CD14-positive monocyte (primary cell): ENCODE measurements at regions not wholly inside any gene's neighbourhood (a gene's known extent, or its start where the extent isn't known, plus 50 kb on each side); places are given as distances from the start of the nearest gene placed in this dataset.

ENCODE experiments used
- DNase-seq, 3 donors: peaks; one replicate each; pipeline ENCODE4 v3.0.0-alpha.2; 2011 to 2022
- H2AFZ ChIP-seq: 2 replicates; pipeline ENCODE4 v1.6.0; 2012; ENCODE audit warnings: mild to moderate bottlenecking, low read depth, low read length, inconsistent platforms; ENCODE audit not compliant: insufficient read depth, poor library complexity, severe bottlenecking
- H3K27ac ChIP-seq, 2 donors: 1 replicate in 1 of 2; 2 replicates in 1 of 2; pipeline ENCODE4 v1.5.1; 2012 to 2013; ENCODE audit warnings: low read length in 2 of 2, control low read depth in 1 of 2, inconsistent platforms in 1 of 2, low read depth in 1 of 2, mild to moderate bottlenecking in 1 of 2
- H3K27me3 ChIP-seq, 2 donors: one replicate each; pipeline versions ENCODE4 v1.6.0 to v1.6.1; 2011 to 2013; ENCODE audit warnings: low read length in 2 of 2; ENCODE audit not compliant: control insufficient read depth in 2 of 2, insufficient read depth in 2 of 2
- H3K36me3 ChIP-seq, 2 donors: replicated peaks in 1 of 2; 1 replicate in 1 of 2; 2 replicates in 1 of 2; pipeline versions ENCODE4 v1.5.1 to v1.6.1; 2012 to 2013; ENCODE audit warnings: low read length in 2 of 2, control low read depth in 1 of 2, inconsistent platforms in 1 of 2, mild to moderate bottlenecking in 1 of 2; ENCODE audit not compliant: insufficient read depth in 2 of 2, control insufficient read depth in 1 of 2
- H3K4me1 ChIP-seq, 2 donors: 1 replicate in 1 of 2; 2 replicates in 1 of 2; pipeline versions ENCODE4 v1.5.1 to v1.6.1; 2012 to 2013; ENCODE audit warnings: low read length in 2 of 2, control low read depth in 1 of 2, inconsistent platforms in 1 of 2, mild to moderate bottlenecking in 1 of 2, moderate library complexity in 1 of 2; ENCODE audit not compliant: insufficient read depth in 2 of 2, control insufficient read depth in 1 of 2
- H3K4me2 ChIP-seq: replicated peaks from 2 replicates; pipeline ENCODE3; 2012; ENCODE audit warnings: low read length, moderate library complexity, mild to moderate bottlenecking; ENCODE audit not compliant: poor library complexity, severe bottlenecking; ENCODE audit errors: extremely low read depth
- H3K4me3 ChIP-seq, 3 experiments: fragments of 200-600 bp in 1 of 3; sonication (generic) in 1 of 3; replicated peaks in 1 of 3; 1 replicate in 2 of 3; 2 replicates in 1 of 3; pipeline ENCODE4 v1.5.1; 2011 to 2013; ENCODE audit warnings: low read length in 3 of 3, mild to moderate bottlenecking in 3 of 3, control low read depth in 2 of 3, low read depth in 2 of 3, inconsistent platforms in 1 of 3, moderate library complexity in 1 of 3
- H3K79me2 ChIP-seq: 2 replicates; pipeline ENCODE4 v1.6.0; 2012; ENCODE audit warnings: mild to moderate bottlenecking, control low read depth, inconsistent platforms, low read length, moderate library complexity; ENCODE audit not compliant: insufficient read depth
- H3K9ac ChIP-seq: 2 replicates; pipeline ENCODE4 v1.6.0; 2017; ENCODE audit warnings: low read length, mild to moderate bottlenecking; ENCODE audit not compliant: insufficient read depth, poor library complexity, severe bottlenecking
- H3K9me3 ChIP-seq, 2 donors: replicated peaks in 1 of 2; 1 replicate in 1 of 2; 2 replicates in 1 of 2; pipeline versions ENCODE4 v1.5.1 to v1.6.1; 2012 to 2013; ENCODE audit warnings: low read length in 2 of 2, control low read depth in 1 of 2; ENCODE audit not compliant: control insufficient read depth in 1 of 2, insufficient read depth in 1 of 2
- H4K20me1 ChIP-seq: 2 replicates; pipeline ENCODE4 v1.6.0; 2012; ENCODE audit warnings: mild to moderate bottlenecking, low read length, control low read depth, moderate library complexity; ENCODE audit not compliant: insufficient read depth
- H3K27ac Mint-ChIP-seq, 7 donors: one replicate each; pipeline ENCODE4 v1.8.0; 2020; ENCODE audit warnings: mild to moderate bottlenecking in 7 of 7, mixed read lengths in 7 of 7, moderate library complexity in 6 of 7, inconsistent platforms in 2 of 7
- H3K27me3 Mint-ChIP-seq, 3 donors: one replicate each; pipeline ENCODE4 v1.8.0; 2021 to 2022; ENCODE audit warnings: low read depth in 3 of 3, mild to moderate bottlenecking in 3 of 3, mixed read lengths in 3 of 3, moderate library complexity in 3 of 3, inconsistent platforms in 1 of 3
- H3K36me3 Mint-ChIP-seq, 2 donors: one replicate each; pipeline ENCODE4 v1.8.0; 2020; ENCODE audit warnings: mixed read lengths in 2 of 2, inconsistent platforms in 1 of 2, mild to moderate bottlenecking in 1 of 2
- H3K4me1 Mint-ChIP-seq: one replicate; pipeline ENCODE4 v1.8.0; 2020; ENCODE audit warnings: mild to moderate bottlenecking, mixed read lengths
- H3K4me3 Mint-ChIP-seq, 2 donors: one replicate each; pipeline ENCODE4 v1.8.0; 2020; ENCODE audit warnings: mild to moderate bottlenecking in 2 of 2, mixed read lengths in 2 of 2, moderate library complexity in 1 of 2
- H3K9me3 Mint-ChIP-seq, 7 donors: one replicate each; pipeline ENCODE4 v1.8.0; 2020 to 2022; ENCODE audit warnings: mixed read lengths in 7 of 7, mild to moderate bottlenecking in 6 of 7, moderate library complexity in 6 of 7, inconsistent platforms in 2 of 7
- WGBS: methylation state at CpG from one replicate; pipeline ENCODE4 v1.1.5; 2013; ENCODE audit warnings: missing lambda C conversion rate; ENCODE audit not compliant: insufficient coverage; 5-methylcytosine and 5-hydroxymethylcytosine counted together
- intact Hi-C, 2 donors: fragments of 100-400 bp; cut with micrococcal nuclease; formaldehyde crosslinking; loops; one replicate each; pipeline versions ENCODE4 v1.15.0 to v1.15.1; 2023
- TF ChIP-seq, protein P1 (sequence below): fragments of 200-600 bp; IDR thresholded peaks from one replicate; pipeline ENCODE4 v1.8.0; 2022; ENCODE audit warnings: antibody characterized with exemption, mild to moderate bottlenecking

DNA sequence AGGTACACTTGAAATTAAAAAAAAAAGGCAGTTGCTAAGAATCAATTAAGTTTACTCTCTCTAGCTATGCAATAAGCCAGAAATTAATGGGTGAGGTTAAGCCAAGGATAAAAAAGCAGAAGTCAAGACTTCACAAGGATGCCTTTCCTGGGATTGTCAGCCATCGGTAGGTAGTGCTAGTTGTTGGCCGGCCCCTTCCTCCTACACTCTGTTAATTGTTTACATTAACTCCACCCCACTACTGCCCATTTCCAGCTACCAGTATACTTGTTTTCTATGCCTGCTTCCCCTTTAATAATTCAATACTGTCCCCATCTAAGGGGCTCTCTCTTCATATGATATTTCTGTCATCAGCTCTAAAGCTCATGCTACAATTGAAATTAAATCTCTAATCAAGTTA lies 461.0 kb downstream of the IPMK start:
- H3K79me2 ChIP-seq, result no peaks in the 10 kb centered on the region
- H3K9ac ChIP-seq, result no peak overlapping the region
- Mint-ChIP-seq H3K9me3 (peaks cover 0 to 4% (median 2%) of the 10 kb centered on the region in 7 donors), H3K36me3 (no peaks in the 10 kb centered on the region), H3K4me1 (no peaks in the 10 kb centered on the region), H3K27ac (no peak overlapping the region), H3K4me3 (no peak overlapping the region), H3K27me3 (no peaks in the 10 kb centered on the region)
- no peaks in the 10 kb centered on the region for H3K36me3 ChIP-seq
- no peaks in the 10 kb centered on the region for H3K9me3 ChIP-seq
- H3K27me3 ChIP-seq, result no peaks in the 10 kb centered on the region
- intact Hi-C loops, result no loop called here
- H2AFZ ChIP-seq, result no peak overlapping the region
- H3K27ac ChIP-seq, result no peak overlapping the region
- no peak for DNase-seq
- 50% methylated on average over 2 of the region's 2 CpGs for WGBS
- no peaks in the 10 kb centered on the region for H4K20me1 ChIP-seq
- no peaks in the 10 kb centered on the region for H3K4me1 ChIP-seq
- H3K4me2 ChIP-seq, result no peak overlapping the region
- H3K4me3 ChIP-seq, result no peak overlapping the region
- TF ChIP-seq, protein P1, sequence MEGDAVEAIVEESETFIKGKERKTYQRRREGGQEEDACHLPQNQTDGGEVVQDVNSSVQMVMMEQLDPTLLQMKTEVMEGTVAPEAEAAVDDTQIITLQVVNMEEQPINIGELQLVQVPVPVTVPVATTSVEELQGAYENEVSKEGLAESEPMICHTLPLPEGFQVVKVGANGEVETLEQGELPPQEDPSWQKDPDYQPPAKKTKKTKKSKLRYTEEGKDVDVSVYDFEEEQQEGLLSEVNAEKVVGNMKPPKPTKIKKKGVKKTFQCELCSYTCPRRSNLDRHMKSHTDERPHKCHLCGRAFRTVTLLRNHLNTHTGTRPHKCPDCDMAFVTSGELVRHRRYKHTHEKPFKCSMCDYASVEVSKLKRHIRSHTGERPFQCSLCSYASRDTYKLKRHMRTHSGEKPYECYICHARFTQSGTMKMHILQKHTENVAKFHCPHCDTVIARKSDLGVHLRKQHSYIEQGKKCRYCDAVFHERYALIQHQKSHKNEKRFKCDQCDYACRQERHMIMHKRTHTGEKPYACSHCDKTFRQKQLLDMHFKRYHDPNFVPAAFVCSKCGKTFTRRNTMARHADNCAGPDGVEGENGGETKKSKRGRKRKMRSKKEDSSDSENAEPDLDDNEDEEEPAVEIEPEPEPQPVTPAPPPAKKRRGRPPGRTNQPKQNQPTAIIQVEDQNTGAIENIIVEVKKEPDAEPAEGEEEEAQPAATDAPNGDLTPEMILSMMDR, result no peak

DNA sequence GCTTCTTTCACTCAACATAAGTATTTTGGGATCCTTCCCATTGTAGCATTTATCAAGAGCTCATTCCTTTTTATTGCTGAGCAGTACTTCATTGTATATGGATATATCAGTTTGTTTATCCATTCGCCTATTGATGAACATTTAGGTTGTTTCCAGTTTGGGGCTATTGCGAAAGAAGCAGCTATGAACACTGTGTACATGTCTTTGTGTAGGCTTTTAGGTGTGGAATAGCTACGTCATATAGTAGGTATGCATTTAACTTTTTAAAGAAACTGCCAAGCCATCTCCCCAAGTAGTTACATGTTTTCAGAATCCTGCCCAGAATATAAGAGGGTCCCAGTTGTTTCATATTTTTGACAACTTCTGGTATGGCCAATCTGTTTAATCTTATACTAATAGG lies 468.1 kb downstream of the IPMK start:
- DNase-seq, result no peak
- no peaks in the 10 kb centered on the region for H3K79me2 ChIP-seq
- H3K4me3 ChIP-seq, result no peak overlapping the region
- no peaks in the 10 kb centered on the region for H3K36me3 ChIP-seq
- no peak overlapping the region for H3K9ac ChIP-seq
- no peaks in the 10 kb centered on the region for H3K27me3 ChIP-seq
- no peaks in the 10 kb centered on the region for H3K36me3 Mint-ChIP-seq
- H3K27ac Mint-ChIP-seq, result no peak overlapping the region
- H3K4me1 Mint-ChIP-seq, result no peaks in the 10 kb centered on the region
- intact Hi-C loops, result no loop called here
- H3K9me3 ChIP-seq, result no peaks in the 10 kb centered on the region
- H3K4me2 ChIP-seq, result no peak overlapping the region
- WGBS, result 100% methylated on average over 2 of the region's 3 CpGs
- H2AFZ ChIP-seq, result no peak overlapping the region
- no peaks in the 10 kb centered on the region for H3K27me3 Mint-ChIP-seq
- no peak overlapping the region for H3K27ac ChIP-seq
- no peaks in the 10 kb centered on the region for H3K4me1 ChIP-seq
- H3K9me3 Mint-ChIP-seq, result peaks cover 0 to 2% (median 0%) of the 10 kb centered on the region in 7 donors
- H4K20me1 ChIP-seq, result no peaks in the 10 kb centered on the region
- no peak overlapping the region for H3K4me3 Mint-ChIP-seq
- TF ChIP-seq, protein P1, result no peak
